ENCODE measurements at regions not wholly inside any gene's neighbourhood (a gene's known extent, or its start where the extent isn't known, plus 50 kb on each side); places are given as distances from the start of the nearest gene placed in this dataset.

DNA sequence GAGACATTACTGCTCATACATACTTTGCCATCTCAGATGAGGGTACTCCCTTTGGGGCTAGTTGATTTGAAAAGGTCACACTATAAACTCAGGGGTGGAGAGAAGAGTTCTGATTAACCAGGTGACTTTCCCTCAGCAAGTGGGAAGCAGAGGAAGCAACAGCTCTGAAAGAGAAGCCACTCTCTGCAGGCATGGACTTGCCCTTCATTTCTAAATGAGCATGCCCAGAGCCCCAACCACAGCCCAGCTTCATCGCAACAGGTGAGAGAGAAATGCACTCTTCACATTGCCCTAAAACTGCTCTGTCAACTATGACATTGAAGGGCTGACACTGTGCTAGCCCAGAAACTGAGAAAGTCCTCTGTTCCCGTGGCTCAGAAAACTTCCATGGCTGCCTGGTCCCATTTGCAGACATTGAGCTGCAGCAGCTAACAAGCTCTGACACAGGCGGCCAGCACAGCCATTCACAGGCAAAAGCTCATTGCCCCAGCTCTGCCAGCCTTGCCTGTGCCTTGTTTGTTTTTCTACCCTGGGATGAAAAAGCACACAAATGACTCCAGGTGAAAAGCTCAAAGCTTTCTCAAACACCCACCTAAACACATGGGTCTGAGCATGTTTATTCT, 419.8 kb upstream of the DYNLRB2 start:
- DNase-seq (ENCODE audit: low read depth, low spot score) = no peak
- H3K4me3 ChIP-seq (ENCODE audit: low read depth, low read length) = no peak overlapping the region
- CTCF ChIA-PET = no interaction called here
- POLR2A ChIA-PET = no interaction called here
- TF ChIP-seq CTCF (IDR thresholded peaks at IDR 0.05; ENCODE audit: insufficient read depth, low read length, missing control alignments) = no peak

DNA sequence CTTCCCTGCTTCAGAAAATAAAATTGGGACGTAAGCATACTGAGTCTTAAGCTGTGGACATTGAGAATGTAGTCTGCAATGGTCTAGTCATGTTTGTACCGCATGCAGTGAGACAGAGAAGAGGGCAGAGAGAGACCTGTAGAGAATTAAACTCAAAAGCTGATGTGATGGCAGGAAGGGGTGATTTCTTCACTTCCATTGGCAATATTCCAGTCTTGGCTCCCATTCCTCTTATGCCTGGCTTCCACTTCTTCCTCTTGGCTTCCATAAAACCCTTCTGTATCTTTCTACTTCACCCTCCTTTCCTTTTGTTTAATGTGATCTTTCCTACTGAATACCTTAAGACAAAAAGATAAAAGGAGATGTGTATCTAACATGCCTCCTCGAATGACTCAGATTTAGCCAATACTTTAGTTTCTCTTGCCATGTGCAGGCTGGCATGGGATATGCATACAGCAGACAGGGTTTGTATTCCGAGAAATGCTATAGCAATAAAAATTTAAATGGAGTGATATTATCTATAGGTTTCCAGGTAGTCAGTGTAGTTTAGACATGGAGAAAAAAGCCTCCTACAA, 423.1 kb upstream of the DYNLRB2 start:
- CTCF ChIA-PET = no interaction called here
- DNase-seq (ENCODE audit: low read depth, low spot score) = no peak
- TF ChIP-seq CTCF (IDR thresholded peaks at IDR 0.05; ENCODE audit: insufficient read depth, low read length, missing control alignments) = no peak
- no peak overlapping the region for H3K4me3 ChIP-seq (ENCODE audit: low read depth, low read length)
- POLR2A ChIA-PET = no interaction called here

GRCh38 chr16:80116711-80117110, 424.1 kb upstream of the DYNLRB2 start:
- ChIA-PET POLR2A (no interaction called here), CTCF (no interaction called here)
- no peak for DNase-seq (ENCODE audit: low read depth, low spot score)
- H3K4me3 ChIP-seq (ENCODE audit: low read depth, low read length) = no peak overlapping the region
- TF ChIP-seq CTCF (IDR thresholded peaks at IDR 0.05; ENCODE audit: insufficient read depth, low read length, missing control alignments) = no peak

DNA sequence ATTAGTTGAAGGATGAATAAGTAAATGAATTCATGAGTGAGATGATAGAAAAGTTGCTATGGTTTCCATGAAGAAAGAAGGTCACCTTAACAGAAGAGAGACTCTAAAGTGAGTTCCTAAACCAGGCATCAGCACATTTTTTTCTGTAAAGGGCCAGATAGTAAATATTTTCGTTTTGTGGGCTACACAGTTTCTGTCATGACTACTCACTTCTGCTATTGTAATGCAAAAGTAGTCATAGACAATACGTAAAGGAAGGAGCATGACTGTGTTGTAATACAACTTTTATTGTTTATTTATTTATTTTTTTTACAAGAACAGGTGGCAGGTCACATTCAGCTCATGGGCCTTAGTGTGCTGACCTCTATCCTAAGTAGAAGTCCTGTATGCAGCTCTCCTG, 426.1 kb upstream of the DYNLRB2 start:
- ChIA-PET POLR2A (no interaction called here), CTCF (no interaction called here)
- TF ChIP-seq CTCF (IDR thresholded peaks at IDR 0.05; ENCODE audit: insufficient read depth, low read length, missing control alignments) = no peak
- no peak overlapping the region for H3K4me3 ChIP-seq (ENCODE audit: low read depth, low read length)
- no peak for DNase-seq (ENCODE audit: low read depth, low spot score)

- ChIA-PET CTCF (no interaction called here), POLR2A (no interaction called here)
- TF ChIP-seq CTCF (IDR thresholded peaks at IDR 0.05; ENCODE audit: insufficient read depth, low read length, missing control alignments) = no peak
- no peak overlapping the region for H3K4me3 ChIP-seq (ENCODE audit: low read depth, low read length)
- DNase-seq (ENCODE audit: low read depth, low spot score) = no peak
These were observed 426.8 kb upstream of the DYNLRB2 start for GRCh38 chr16:80113873-80114574.

DNA sequence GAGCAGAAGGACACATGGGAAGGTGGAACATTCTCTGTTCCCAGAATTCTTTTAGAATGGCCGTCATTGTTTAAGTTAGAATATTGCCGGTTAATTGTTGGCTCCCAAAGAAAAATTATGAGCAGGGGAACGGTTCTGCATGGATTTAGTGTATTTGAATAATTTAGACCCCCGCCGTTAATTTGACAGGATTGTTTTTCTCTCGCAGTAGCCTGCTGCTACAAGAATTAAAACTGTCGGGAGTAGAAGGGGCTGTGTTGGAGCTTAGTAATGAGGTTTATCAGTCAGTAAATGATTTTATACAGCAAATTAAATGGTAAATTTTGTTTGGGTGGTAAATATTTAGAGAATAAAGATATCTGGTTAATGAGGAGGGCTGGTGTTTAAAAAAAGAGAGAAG, 431.2 kb upstream of the DYNLRB2 start:
- no peak for TF ChIP-seq CTCF (IDR thresholded peaks at IDR 0.05; ENCODE audit: insufficient read depth, low read length, missing control alignments)
- ChIA-PET CTCF (no interaction called here), POLR2A (no interaction called here)
- no peak overlapping the region for H3K4me3 ChIP-seq (ENCODE audit: low read depth, low read length)
- DNase-seq (ENCODE audit: low read depth, low spot score) = no peak

All from AG04449 (cell line).